ENCODE measurements at regions not wholly inside any gene's neighbourhood (a gene's known extent, or its start where the extent isn't known, plus 50 kb on each side); places are given as distances from the start of the nearest gene placed in this dataset.

DNA sequence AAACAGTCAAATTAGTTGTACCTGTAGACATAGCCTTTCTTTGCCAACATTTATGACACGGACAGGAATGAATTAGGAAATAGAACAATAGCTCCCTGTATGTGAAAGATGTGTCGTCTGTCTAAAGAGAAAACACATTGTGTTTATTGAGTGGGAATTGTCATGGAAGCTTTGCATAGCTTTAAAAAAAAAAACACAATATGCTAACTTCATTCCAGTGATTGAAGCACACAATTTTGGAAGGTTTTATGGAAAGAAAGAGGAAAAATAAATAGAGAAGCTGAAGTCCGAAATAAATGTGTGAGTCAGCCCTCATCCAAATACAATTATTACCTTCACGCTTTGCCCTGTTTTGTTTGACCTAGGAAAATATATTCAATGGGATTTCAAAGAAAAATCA, 1095.7 kb downstream of the TSN start:
- TF ChIP-seq, protein P1, sequence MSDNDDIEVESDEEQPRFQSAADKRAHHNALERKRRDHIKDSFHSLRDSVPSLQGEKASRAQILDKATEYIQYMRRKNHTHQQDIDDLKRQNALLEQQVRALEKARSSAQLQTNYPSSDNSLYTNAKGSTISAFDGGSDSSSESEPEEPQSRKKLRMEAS (IDR thresholded peaks at IDR 0.05; ENCODE audit: low read depth, low read length): no peak
- TF ChIP-seq, protein P2, sequence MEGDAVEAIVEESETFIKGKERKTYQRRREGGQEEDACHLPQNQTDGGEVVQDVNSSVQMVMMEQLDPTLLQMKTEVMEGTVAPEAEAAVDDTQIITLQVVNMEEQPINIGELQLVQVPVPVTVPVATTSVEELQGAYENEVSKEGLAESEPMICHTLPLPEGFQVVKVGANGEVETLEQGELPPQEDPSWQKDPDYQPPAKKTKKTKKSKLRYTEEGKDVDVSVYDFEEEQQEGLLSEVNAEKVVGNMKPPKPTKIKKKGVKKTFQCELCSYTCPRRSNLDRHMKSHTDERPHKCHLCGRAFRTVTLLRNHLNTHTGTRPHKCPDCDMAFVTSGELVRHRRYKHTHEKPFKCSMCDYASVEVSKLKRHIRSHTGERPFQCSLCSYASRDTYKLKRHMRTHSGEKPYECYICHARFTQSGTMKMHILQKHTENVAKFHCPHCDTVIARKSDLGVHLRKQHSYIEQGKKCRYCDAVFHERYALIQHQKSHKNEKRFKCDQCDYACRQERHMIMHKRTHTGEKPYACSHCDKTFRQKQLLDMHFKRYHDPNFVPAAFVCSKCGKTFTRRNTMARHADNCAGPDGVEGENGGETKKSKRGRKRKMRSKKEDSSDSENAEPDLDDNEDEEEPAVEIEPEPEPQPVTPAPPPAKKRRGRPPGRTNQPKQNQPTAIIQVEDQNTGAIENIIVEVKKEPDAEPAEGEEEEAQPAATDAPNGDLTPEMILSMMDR (IDR thresholded peaks at IDR 0.05; ENCODE audit: low read depth, low read length): no peak
- no peak for TF ChIP-seq POLR2A (IDR thresholded peaks at IDR 0.05; ENCODE audit: extremely low read depth, insufficient read length)
- TF ChIP-seq MYC (IDR thresholded peaks at IDR 0.05; ENCODE audit: low read depth, low read length): no peak
- DNase-seq (ENCODE audit: low read depth): no peak
- H3K4me3 ChIP-seq (ENCODE audit: low read depth, low read length): no peak overlapping the region

DNA sequence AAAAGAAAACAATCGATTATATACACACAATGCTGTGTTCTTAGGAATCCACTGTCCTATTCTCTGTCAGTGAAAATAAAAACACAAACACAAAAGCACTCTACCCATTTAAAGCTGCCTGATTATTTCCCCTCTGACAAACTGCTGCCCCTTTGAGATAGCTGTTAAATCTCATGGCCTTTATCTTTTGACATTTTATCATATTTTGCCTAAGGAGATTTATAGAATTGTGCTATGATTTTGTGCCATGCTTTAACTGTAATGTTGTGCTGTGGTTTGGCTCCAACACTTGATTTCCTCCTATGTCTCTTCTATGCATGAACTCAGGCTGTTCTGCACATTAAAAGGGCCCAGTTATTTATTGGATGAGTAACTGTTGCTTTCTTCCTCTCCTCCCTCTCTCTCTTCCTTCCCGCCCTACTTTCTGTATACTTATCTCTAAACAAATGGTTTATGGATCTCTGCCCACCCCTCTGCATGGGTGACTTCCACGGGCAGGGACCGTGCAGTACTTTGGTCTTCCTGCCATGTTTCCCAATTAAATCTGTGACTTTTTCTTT, 1096.6 kb downstream of the TSN start:
- no peak for DNase-seq (ENCODE audit: low read depth)
- no peak overlapping the region for H3K4me3 ChIP-seq (ENCODE audit: low read depth, low read length)
- TF ChIP-seq POLR2A (IDR thresholded peaks at IDR 0.05; ENCODE audit: extremely low read depth, insufficient read length) (no peak), MYC (IDR thresholded peaks at IDR 0.05; ENCODE audit: low read depth, low read length) (no peak)
- TF ChIP-seq, protein P1 (IDR thresholded peaks at IDR 0.05; ENCODE audit: low read depth, low read length): no peak
- TF ChIP-seq, protein P2 (IDR thresholded peaks at IDR 0.05; ENCODE audit: low read depth, low read length): no peak

DNA sequence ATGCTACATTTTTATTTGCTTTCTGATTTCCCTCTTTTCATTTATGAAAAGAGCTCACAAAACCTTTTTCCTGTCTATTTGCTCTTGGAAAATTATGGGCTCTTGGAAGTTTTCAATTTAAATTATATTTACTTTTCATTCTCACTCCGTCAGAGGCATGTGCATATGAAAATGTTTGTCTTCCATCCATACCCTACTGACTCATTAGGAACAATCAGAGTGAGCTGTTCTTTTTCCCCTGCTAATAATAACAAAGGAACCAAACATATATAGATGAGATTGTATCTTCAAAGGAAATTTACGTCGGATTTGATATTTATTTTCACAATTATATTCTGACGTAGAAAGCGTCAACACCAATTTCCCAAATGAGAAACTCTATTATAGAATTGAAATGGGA, 1101.2 kb downstream of the TSN start:
- DNase-seq (ENCODE audit: low read depth): no peak
- TF ChIP-seq, protein P2 (IDR thresholded peaks at IDR 0.05; ENCODE audit: low read depth, low read length): no peak
- TF ChIP-seq, protein P1 (IDR thresholded peaks at IDR 0.05; ENCODE audit: low read depth, low read length): no peak
- TF ChIP-seq POLR2A (IDR thresholded peaks at IDR 0.05; ENCODE audit: extremely low read depth, insufficient read length) (no peak), MYC (IDR thresholded peaks at IDR 0.05; ENCODE audit: low read depth, low read length) (no peak)
- H3K4me3 ChIP-seq (ENCODE audit: low read depth, low read length): no peak overlapping the region

DNA sequence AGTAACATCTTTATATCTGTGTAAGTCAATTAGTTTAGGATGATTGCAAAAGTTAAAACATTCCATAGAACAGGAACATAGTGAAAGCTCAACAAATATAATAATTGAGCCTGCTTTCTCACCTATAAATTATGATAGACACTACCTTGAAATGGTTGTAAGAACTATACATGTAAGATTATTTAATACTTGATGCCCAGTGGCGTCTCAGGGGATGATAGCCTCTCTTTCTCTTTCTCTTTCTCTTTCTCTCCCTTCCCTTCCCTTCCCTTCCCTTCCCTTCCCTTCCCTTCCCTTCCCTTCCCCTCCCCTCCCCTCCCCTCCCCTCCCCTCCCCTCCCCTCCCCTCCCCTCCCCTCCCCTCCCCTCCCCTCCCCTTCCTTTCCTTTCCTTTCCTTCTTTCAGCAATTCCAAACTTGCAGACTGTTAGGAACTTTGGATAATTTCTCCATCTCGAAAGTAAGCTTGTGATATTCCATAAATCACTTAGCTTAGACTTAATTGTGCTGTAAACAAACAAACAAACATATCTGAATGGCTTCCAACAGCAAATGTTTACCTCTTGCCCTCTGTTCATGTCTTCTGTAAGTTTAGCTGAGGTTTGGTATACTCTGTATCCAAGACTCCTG, 1102.7 kb downstream of the TSN start:
- no peak for TF ChIP-seq POLR2A (IDR thresholded peaks at IDR 0.05; ENCODE audit: extremely low read depth, insufficient read length)
- TF ChIP-seq MYC (IDR thresholded peaks at IDR 0.05; ENCODE audit: low read depth, low read length): no peak
- TF ChIP-seq, protein P2 (IDR thresholded peaks at IDR 0.05; ENCODE audit: low read depth, low read length): no peak
- TF ChIP-seq, protein P1 (IDR thresholded peaks at IDR 0.05; ENCODE audit: low read depth, low read length): no peak
- H3K4me3 ChIP-seq (ENCODE audit: low read depth, low read length): no peak overlapping the region
- DNase-seq (ENCODE audit: low read depth): no peak

DNA sequence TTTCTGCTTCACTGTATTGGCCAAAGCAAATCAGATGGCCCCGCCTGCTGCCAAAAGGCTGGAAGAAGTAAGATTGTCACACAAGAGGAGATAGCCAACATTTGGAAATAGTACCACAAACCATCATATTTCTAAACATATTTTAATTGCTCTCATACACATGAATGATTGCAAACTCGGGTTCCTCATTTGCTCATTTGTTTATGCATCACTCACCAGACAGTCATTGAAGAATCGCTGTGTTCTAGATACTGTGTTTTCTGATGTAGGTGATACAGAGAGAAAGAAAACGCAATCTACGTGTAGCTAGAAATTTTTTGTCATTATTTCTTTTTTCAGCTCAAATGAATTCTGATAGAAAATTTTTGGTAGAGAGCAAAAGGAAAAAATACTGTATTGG, 1103.4 kb downstream of the TSN start:
- no peak for TF ChIP-seq MYC (IDR thresholded peaks at IDR 0.05; ENCODE audit: low read depth, low read length)
- TF ChIP-seq, protein P1 (IDR thresholded peaks at IDR 0.05; ENCODE audit: low read depth, low read length): no peak
- TF ChIP-seq POLR2A (IDR thresholded peaks at IDR 0.05; ENCODE audit: extremely low read depth, insufficient read length): no peak
- no peak overlapping the region for H3K4me3 ChIP-seq (ENCODE audit: low read depth, low read length)
- DNase-seq (ENCODE audit: low read depth): no peak

DNA sequence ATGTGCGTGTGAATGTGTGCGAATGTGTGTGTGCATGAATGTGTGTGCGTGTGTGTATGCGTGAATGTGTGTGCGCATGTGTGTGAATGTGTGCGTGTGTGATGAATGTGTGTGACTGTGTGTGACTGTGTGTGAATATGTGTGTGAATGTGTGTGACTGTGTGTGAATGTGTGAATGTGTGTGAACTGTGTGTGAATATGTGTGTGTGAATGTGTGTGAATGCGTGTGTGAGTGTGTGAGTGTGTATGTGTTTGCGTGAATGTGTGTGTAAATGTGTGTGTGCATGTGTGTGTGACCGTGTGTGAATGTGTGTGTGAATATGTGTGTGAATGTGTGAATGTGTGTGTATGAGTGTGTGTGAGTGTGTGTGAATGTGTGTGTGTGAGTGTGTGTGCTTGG, 1103.8 kb downstream of the TSN start:
- TF ChIP-seq POLR2A (IDR thresholded peaks at IDR 0.05; ENCODE audit: extremely low read depth, insufficient read length) (no peak), MYC (IDR thresholded peaks at IDR 0.05; ENCODE audit: low read depth, low read length) (no peak)
- TF ChIP-seq, protein P2 (IDR thresholded peaks at IDR 0.05; ENCODE audit: low read depth, low read length): no peak
- TF ChIP-seq, protein P1 (IDR thresholded peaks at IDR 0.05; ENCODE audit: low read depth, low read length): no peak
- no peak for DNase-seq (ENCODE audit: low read depth)
- no peak overlapping the region for H3K4me3 ChIP-seq (ENCODE audit: low read depth, low read length)
